ENCODE measurements at regions not wholly inside any gene's neighbourhood (a gene's known extent, or its start where the extent isn't known, plus 50 kb on each side); places are given as distances from the start of the nearest gene placed in this dataset.

DNA sequence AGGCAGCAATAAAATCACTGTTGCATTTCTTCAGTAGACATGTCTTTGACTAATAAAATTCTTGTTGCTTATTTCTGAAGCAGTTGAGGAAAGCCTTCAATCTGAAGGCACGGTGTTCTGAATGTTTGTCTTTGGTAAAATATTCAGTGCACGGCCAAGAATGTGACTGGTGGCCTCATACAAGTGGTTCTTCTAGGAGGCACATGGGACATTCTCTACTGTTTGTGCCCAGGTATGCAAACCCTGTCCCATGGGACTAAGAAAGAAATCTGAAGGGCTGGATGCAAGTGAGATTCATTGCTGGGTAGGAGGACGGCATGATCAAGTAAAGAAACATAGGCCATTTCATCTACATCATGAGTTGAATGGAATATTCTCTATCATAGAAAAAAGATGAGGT is 250.6 kb upstream of the NR2F2 start:
- no peaks in the 10 kb centered on the region for H3K9me3 ChIP-seq (ENCODE audit: control insufficient read depth, low read depth, low read length)
- DNase-seq (ENCODE audit: low read depth, low spot score) (no peak), FAIRE-seq (no peak)
- no peaks in the 10 kb centered on the region for H3K79me2 ChIP-seq (ENCODE audit: control insufficient read depth, insufficient read depth, low read length)
- H3K4me2 ChIP-seq (ENCODE audit: control insufficient read depth, extremely low read depth, insufficient read depth, low read depth, low read length), result no peak overlapping the region
- no peaks in the 10 kb centered on the region for H3K4me1 ChIP-seq (ENCODE audit: control insufficient read depth, extremely low read depth, insufficient read depth, low read length)
- no peak overlapping the region for H3K9ac ChIP-seq (ENCODE audit: control insufficient read depth, extremely low read depth, insufficient read depth, low read length)
- no peaks in the 10 kb centered on the region for H3K9me1 ChIP-seq (ENCODE audit: control insufficient read depth, extremely low read depth, insufficient read depth, low read length)
- no peak overlapping the region for H2AFZ ChIP-seq (ENCODE audit: control insufficient read depth, low read length)
- no peak for TF ChIP-seq EZH2 (IDR thresholded peaks at IDR 0.05; ENCODE audit: low read length)
- TF ChIP-seq, protein P1, sequence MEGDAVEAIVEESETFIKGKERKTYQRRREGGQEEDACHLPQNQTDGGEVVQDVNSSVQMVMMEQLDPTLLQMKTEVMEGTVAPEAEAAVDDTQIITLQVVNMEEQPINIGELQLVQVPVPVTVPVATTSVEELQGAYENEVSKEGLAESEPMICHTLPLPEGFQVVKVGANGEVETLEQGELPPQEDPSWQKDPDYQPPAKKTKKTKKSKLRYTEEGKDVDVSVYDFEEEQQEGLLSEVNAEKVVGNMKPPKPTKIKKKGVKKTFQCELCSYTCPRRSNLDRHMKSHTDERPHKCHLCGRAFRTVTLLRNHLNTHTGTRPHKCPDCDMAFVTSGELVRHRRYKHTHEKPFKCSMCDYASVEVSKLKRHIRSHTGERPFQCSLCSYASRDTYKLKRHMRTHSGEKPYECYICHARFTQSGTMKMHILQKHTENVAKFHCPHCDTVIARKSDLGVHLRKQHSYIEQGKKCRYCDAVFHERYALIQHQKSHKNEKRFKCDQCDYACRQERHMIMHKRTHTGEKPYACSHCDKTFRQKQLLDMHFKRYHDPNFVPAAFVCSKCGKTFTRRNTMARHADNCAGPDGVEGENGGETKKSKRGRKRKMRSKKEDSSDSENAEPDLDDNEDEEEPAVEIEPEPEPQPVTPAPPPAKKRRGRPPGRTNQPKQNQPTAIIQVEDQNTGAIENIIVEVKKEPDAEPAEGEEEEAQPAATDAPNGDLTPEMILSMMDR (optimal IDR thresholded peaks at IDR 0.05 in 1 of 3, IDR thresholded peaks at IDR 0.05 in 1 of 3, conservative IDR thresholded peaks at IDR 0.05 in 1 of 3; ENCODE audit: extremely low read depth in 1 of 3, insufficient read depth in 2 of 3, low read length in 3 of 3), result no peak
- H3K4me3 ChIP-seq (ENCODE audit: control insufficient read depth in 2 of 3, extremely low read depth in 1 of 3, insufficient read depth in 2 of 3, low read depth in 1 of 3, low read length in 3 of 3), result no peak overlapping the region
- H4K20me1 ChIP-seq (ENCODE audit: control insufficient read depth, extremely low read depth, insufficient read depth, low read length), result no peaks in the 10 kb centered on the region
- no peaks in the 10 kb centered on the region for H3K36me3 ChIP-seq (ENCODE audit: control insufficient read depth in 2 of 2, extremely low read depth in 1 of 2, insufficient read depth in 2 of 2, low read length in 2 of 2)
- dilution Hi-C loops (cut with MboI; ENCODE audit: extremely low pct_ligation_motif_present, low sequenced_read_pairs), result no loop called here
- no peaks in the 10 kb centered on the region for H3K27me3 ChIP-seq (ENCODE audit: control insufficient read depth, extremely low read depth, insufficient read depth, low read length)
- H3K27ac ChIP-seq (ENCODE audit: control insufficient read depth, insufficient read depth, low read length), result no peak overlapping the region

DNA sequence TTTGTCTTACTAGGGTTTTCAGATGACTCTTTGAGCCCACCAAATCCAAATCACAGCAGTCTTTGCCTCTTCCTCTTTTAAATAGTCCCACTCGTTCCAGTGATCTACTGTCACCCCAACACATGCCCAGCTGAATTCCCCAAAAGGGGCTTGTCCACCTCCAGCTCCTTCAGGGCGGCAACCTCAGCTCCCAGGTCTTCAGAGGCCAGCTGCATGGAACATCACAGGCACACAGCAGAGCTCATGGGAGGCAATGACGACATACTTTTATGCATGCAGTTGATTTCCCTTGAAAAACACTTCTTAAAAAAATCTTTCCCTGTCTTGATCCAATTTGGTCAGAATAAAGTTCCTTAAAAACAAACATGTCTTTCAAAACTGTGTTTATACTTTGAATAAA is 244.3 kb upstream of the NR2F2 start:
- Histone ChIP-seq H3K4me2 (ENCODE audit: control insufficient read depth, extremely low read depth, insufficient read depth, low read depth, low read length) (no peak overlapping the region), H3K9ac (ENCODE audit: control insufficient read depth, extremely low read depth, insufficient read depth, low read length) (no peak overlapping the region), H3K9me3 (ENCODE audit: control insufficient read depth, low read depth, low read length) (no peaks in the 10 kb centered on the region), H4K20me1 (ENCODE audit: control insufficient read depth, extremely low read depth, insufficient read depth, low read length) (no peaks in the 10 kb centered on the region), H3K36me3 (ENCODE audit: control insufficient read depth in 2 of 2, extremely low read depth in 1 of 2, insufficient read depth in 2 of 2, low read length in 2 of 2) (no peaks in the 10 kb centered on the region), H3K27me3 (ENCODE audit: control insufficient read depth, extremely low read depth, insufficient read depth, low read length) (no peaks in the 10 kb centered on the region), H3K79me2 (ENCODE audit: control insufficient read depth, insufficient read depth, low read length) (no peaks in the 10 kb centered on the region), H3K4me3 (ENCODE audit: control insufficient read depth in 2 of 3, extremely low read depth in 1 of 3, insufficient read depth in 2 of 3, low read depth in 1 of 3, low read length in 3 of 3) (no peak overlapping the region), H3K4me1 (ENCODE audit: control insufficient read depth, extremely low read depth, insufficient read depth, low read length) (no peaks in the 10 kb centered on the region), H3K27ac (ENCODE audit: control insufficient read depth, insufficient read depth, low read length) (no peak overlapping the region), H3K9me1 (ENCODE audit: control insufficient read depth, extremely low read depth, insufficient read depth, low read length) (no peaks in the 10 kb centered on the region), H2AFZ (ENCODE audit: control insufficient read depth, low read length) (no peak overlapping the region)
- TF ChIP-seq, protein P1 (optimal IDR thresholded peaks at IDR 0.05 in 1 of 3, IDR thresholded peaks at IDR 0.05 in 1 of 3, conservative IDR thresholded peaks at IDR 0.05 in 1 of 3; ENCODE audit: extremely low read depth in 1 of 3, insufficient read depth in 2 of 3, low read length in 3 of 3), result no peak
- no peak for TF ChIP-seq EZH2 (IDR thresholded peaks at IDR 0.05; ENCODE audit: low read length)
- dilution Hi-C loops (cut with MboI; ENCODE audit: extremely low pct_ligation_motif_present, low sequenced_read_pairs), result no loop called here
- no peak for DNase-seq (ENCODE audit: low read depth, low spot score)
- FAIRE-seq, result no peak

Measured in keratinocyte (primary cell).